ENCODE measurements at regions not wholly inside any gene's neighbourhood (a gene's known extent, or its start where the extent isn't known, plus 50 kb on each side); places are given as distances from the start of the nearest gene placed in this dataset.

GRCh38 chr1:30194741-30195423 is 528.5 kb downstream of the MATN1 start:
- no peak for TF ChIP-seq JUND (IDR thresholded peaks at IDR 0.05; ENCODE audit: low read depth)
- DNase-seq (ENCODE audit: low read depth in 1 of 2, low spot score in 1 of 2): no peak
- in situ Hi-C loops (cut with HindIII; ENCODE audit: low pct_unique_long_range_greater_than_20kb, low sequenced_read_pairs): no loop called here

GRCh38 chr1:30194046-30194619 is 529.3 kb downstream of the MATN1 start:
- DNase-seq (ENCODE audit: low read depth in 1 of 2, low spot score in 1 of 2): no peak
- TF ChIP-seq JUND (IDR thresholded peaks at IDR 0.05; ENCODE audit: low read depth): no peak
- in situ Hi-C loops (cut with HindIII; ENCODE audit: low pct_unique_long_range_greater_than_20kb, low sequenced_read_pairs): no loop called here

GRCh38 chr1:30192969-30193630 is 530.3 kb downstream of the MATN1 start:
- no peak for DNase-seq (ENCODE audit: low read depth in 1 of 2, low spot score in 1 of 2)
- TF ChIP-seq JUND (IDR thresholded peaks at IDR 0.05; ENCODE audit: low read depth): no peak
- in situ Hi-C loops (cut with HindIII; ENCODE audit: low pct_unique_long_range_greater_than_20kb, low sequenced_read_pairs): no loop called here

- no peak for TF ChIP-seq JUND (IDR thresholded peaks at IDR 0.05; ENCODE audit: low read depth)
- peak in 1 of 2 experiments; percentile 9 for DNase-seq (ENCODE audit: low read depth in 1 of 2, low spot score in 1 of 2)
- in situ Hi-C loops (cut with HindIII; ENCODE audit: low pct_unique_long_range_greater_than_20kb, low sequenced_read_pairs): no loop called here
Measured at GRCh38 chr1:30191154-30191702, 532.2 kb downstream of the MATN1 start.

- in situ Hi-C loops (cut with HindIII; ENCODE audit: low pct_unique_long_range_greater_than_20kb, low sequenced_read_pairs): no loop called here
- no peak for TF ChIP-seq JUND (IDR thresholded peaks at IDR 0.05; ENCODE audit: low read depth)
- DNase-seq (ENCODE audit: low read depth in 1 of 2, low spot score in 1 of 2): no peak
Measured at GRCh38 chr1:30190511-30191153, 532.8 kb downstream of the MATN1 start.

- in situ Hi-C loops (cut with HindIII; ENCODE audit: low pct_unique_long_range_greater_than_20kb, low sequenced_read_pairs): no loop called here
- no peak for DNase-seq (ENCODE audit: low read depth in 1 of 2, low spot score in 1 of 2)
Measured at GRCh38 chr1:30189818-30190500, 533.4 kb downstream of the MATN1 start.

GRCh38 chr1:30188999-30189398 is 534.4 kb downstream of the MATN1 start:
- TF ChIP-seq JUND (IDR thresholded peaks at IDR 0.05; ENCODE audit: low read depth): no peak
- DNase-seq (ENCODE audit: low read depth in 1 of 2, low spot score in 1 of 2): no peak
- in situ Hi-C loops (cut with HindIII; ENCODE audit: low pct_unique_long_range_greater_than_20kb, low sequenced_read_pairs): no loop called here

More at GRCh38 chr1:30189818-30190500, 533.4 kb downstream of the MATN1 start:
- TF ChIP-seq JUND (IDR thresholded peaks at IDR 0.05; ENCODE audit: low read depth): no peak

- TF ChIP-seq JUND (IDR thresholded peaks at IDR 0.05; ENCODE audit: low read depth): no peak
- no peak for DNase-seq (ENCODE audit: low read depth in 1 of 2, low spot score in 1 of 2)
- in situ Hi-C loops (cut with HindIII; ENCODE audit: low pct_unique_long_range_greater_than_20kb, low sequenced_read_pairs): no loop called here
Measured at GRCh38 chr1:30188329-30188728, 535.1 kb downstream of the MATN1 start.

GRCh38 chr1:30187413-30188023 is 535.9 kb downstream of the MATN1 start:
- in situ Hi-C loops (cut with HindIII; ENCODE audit: low pct_unique_long_range_greater_than_20kb, low sequenced_read_pairs): no loop called here
- TF ChIP-seq JUND (IDR thresholded peaks at IDR 0.05; ENCODE audit: low read depth): no peak
- no peak for DNase-seq (ENCODE audit: low read depth in 1 of 2, low spot score in 1 of 2)

- DNase-seq (ENCODE audit: low read depth in 1 of 2, low spot score in 1 of 2): no peak
- in situ Hi-C loops (cut with HindIII; ENCODE audit: low pct_unique_long_range_greater_than_20kb, low sequenced_read_pairs): no loop called here
- no peak for TF ChIP-seq JUND (IDR thresholded peaks at IDR 0.05; ENCODE audit: low read depth)
Measured at GRCh38 chr1:30186586-30186985, 536.8 kb downstream of the MATN1 start.

- in situ Hi-C loops (cut with HindIII; ENCODE audit: low pct_unique_long_range_greater_than_20kb, low sequenced_read_pairs): no loop called here
- TF ChIP-seq JUND (IDR thresholded peaks at IDR 0.05; ENCODE audit: low read depth): no peak
- DNase-seq (ENCODE audit: low read depth in 1 of 2, low spot score in 1 of 2): no peak
Measured at GRCh38 chr1:30185809-30186208, 537.6 kb downstream of the MATN1 start.

GRCh38 chr1:30185313-30185712 is 538.1 kb downstream of the MATN1 start:
- no peak for TF ChIP-seq JUND (IDR thresholded peaks at IDR 0.05; ENCODE audit: low read depth)
- in situ Hi-C loops (cut with HindIII; ENCODE audit: low pct_unique_long_range_greater_than_20kb, low sequenced_read_pairs): no loop called here
- DNase-seq (ENCODE audit: low read depth in 1 of 2, low spot score in 1 of 2): no peak

Measured in T47D (cell line).